HG03108 (cell line): ENCODE measurements at regions not wholly inside any gene's neighbourhood (a gene's known extent, or its start where the extent isn't known, plus 50 kb on each side); places are given as distances from the start of the nearest gene placed in this dataset.
"Not testable (repeated sequence)": the region's sequence is repeated elsewhere in the genome, so short reads cannot be mapped to it uniquely, and the experiment has no call there.

Experiments
- ATAC-seq: cut with Tn5 transposase; IDR thresholded peaks from one replicate; pipeline ENCODE4 v1.9.1; 2021; ENCODE audit warnings: moderate library complexity; ENCODE audit not compliant: unreplicated experiment

- ATAC-seq, result no peak
These were observed 286.5 kb upstream of the ADGRL3 start for GRCh38 chr4:60913671-60914070.

- ATAC-seq, result not testable (repeated sequence)
These were observed 278.4 kb upstream of the ADGRL3 start for GRCh38 chr4:60921735-60922134.

GRCh38 chr4:60923075-60923474 is 277.1 kb upstream of the ADGRL3 start:
- no peak for ATAC-seq

DNA sequence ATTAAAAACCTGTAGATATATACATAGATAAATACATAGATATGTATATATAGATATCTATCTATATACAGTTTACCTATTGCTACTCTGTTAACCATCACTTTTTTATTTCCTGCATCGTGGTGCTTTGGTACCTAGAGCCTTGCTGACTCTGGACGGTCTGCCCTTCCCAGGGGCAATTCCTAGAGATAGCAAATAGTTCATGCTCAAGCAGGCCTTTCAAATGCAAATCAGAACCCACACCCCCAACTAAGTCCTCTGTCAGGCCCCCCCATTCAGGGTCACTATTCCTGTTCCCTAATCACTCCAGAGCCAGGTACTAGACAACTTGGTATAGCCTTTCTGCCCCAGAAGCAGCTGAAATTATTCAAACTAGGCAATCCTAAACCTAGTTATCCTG is 273.5 kb upstream of the ADGRL3 start:
- no peak for ATAC-seq

DNA sequence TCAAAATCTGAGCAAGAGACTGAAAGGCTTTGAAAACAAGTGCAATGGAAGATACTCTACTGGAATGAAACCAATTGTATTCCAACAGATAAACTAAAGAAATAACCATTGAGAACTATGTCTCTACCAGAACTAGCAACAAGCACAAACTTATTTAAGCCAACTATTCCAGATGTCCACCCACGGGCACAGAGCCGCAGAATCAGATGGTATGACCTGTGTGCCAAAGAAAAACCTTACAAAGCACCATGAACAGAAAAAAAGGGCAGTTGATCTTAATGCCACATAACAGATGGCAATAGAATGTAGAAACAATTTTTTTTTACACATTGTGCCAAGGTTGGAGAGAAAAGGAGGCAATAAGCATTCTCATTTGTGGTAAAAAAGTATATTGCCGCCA is 269.3 kb upstream of the ADGRL3 start:
- no peak for ATAC-seq

- ATAC-seq, result no peak
These were observed 265.4 kb upstream of the ADGRL3 start for GRCh38 chr4:60934566-60935295.

GRCh38 chr4:60938181-60938580 is 261.9 kb upstream of the ADGRL3 start:
- ATAC-seq, result no peak

GRCh38 chr4:60938621-60939020 is 261.5 kb upstream of the ADGRL3 start:
- ATAC-seq, result no peak

GRCh38 chr4:60944060-60944459 is 256.1 kb upstream of the ADGRL3 start:
- no peak for ATAC-seq

DNA sequence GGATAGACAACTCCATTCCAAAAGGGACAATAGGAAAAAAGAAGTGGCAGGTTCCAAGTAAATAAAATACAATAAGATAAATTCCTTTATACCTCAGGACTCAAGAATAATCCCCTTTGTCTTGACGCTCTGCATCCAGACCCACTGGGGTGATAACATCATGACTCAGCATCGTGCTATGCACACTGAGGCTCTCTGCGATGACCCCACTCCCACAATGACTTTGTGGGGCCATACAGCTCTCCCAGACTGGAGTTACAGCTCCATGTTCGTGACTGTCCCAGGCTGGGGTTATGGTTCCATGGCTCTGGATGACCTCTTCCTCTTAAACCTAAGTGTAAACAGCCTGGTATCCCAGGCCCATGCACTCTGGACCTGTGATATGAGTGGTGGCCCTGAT is 254.5 kb upstream of the ADGRL3 start:
- ATAC-seq, result no peak

DNA sequence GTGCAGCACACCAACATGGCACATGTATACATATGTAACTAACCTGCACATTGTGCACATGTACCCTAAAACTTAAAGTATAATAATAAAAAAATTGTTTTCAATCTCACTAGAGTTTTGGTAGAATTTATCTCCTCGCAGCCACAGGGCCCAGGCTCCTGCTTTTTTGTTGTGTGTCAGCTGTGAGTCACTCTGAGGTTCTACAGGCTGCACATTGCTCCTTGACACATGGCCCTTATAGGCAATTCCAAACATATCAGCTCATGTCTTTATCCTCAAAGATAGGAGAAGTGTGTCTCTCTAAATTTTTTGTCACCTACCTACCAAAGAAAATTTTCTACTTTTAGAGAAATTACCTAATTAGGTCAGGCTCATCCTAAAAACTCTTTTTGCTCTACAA is 252.1 kb upstream of the ADGRL3 start:
- no peak for ATAC-seq

GRCh38 chr4:60952921-60953320 is 247.2 kb upstream of the ADGRL3 start:
- no peak for ATAC-seq

- ATAC-seq, result no peak
These were observed 246.3 kb upstream of the ADGRL3 start for GRCh38 chr4:60953826-60954225.

DNA sequence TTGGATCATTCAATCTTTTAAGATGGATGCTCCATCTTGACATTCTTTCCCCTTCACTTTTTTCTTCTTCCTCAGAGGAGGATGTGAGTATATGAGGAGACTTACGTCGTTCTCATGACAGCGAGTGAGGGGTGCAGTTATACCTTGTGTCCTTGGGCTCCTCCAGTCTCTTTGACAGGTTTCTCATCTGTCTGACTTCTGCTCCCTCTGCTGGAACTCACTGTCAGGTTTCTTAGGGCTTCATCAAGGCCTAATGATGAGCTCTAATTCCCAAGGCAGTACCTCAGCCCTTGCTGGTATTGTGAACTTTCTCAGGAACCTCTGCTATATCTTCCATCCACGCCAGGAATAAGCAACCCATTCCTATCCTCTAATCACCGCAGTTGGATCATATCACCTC is 237.8 kb upstream of the ADGRL3 start:
- ATAC-seq, result no peak

DNA sequence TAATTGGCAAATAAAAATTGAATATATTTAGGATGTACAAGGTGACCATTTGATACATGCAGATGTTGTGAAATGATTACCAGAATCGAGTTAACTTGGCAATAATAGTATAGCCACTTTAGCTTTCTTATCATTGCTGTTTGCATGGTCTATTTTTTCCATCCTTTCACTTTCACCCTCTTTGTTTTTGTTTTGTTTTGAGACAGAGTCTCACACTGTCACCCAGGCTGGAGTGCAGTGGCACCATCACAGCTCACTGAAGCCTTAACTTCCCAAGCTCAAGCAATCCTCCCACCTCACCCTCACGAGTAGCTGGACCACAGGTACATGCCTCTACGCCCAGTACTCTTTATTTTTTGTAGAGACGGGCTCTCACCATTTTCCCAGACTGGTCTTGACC is 218.6 kb upstream of the ADGRL3 start:
- ATAC-seq, result no peak

- ATAC-seq, result no peak
These were observed 211.0 kb upstream of the ADGRL3 start for GRCh38 chr4:60989141-60989540.

DNA sequence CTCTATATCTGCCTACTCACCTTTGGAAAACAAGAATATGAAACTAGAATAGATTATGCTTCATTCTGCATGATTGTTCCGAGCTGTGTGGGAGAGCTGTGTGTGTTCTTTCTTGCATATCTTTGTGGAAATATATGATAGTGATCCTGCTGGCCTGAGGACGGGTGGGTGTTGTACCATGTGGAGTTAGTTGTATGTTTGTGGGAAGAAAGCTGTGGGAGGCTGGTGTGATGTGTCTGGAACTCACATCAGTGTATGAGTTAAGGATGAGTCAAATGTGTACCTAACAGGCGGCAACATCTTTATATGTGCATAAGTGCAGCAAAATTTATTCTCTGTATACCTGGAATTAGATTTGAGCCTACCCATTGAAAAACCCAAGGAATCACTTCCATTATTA is 208.1 kb upstream of the ADGRL3 start:
- ATAC-seq, result no peak

DNA sequence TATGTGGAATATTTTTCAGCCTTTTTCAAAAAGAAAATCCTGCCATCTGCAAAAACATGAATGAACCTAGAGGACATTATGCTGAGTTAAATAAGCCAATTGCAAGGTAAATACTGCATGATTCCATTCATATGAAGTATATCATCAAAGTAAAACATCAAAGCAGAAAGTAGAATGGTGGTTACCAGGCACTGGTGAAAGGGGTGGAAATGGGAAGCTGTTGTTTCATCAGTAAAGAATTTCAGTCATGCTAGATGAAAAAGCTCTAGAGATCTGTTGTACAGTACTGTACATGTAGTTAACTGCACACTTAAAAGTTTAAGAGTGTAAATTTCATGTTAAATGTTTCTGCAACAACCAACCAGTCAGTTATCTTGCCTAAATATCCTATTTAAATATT is 196.8 kb upstream of the ADGRL3 start:
- ATAC-seq, result no peak

- ATAC-seq, result no peak
These were observed 195.4 kb upstream of the ADGRL3 start for GRCh38 chr4:61004651-61005170.

DNA sequence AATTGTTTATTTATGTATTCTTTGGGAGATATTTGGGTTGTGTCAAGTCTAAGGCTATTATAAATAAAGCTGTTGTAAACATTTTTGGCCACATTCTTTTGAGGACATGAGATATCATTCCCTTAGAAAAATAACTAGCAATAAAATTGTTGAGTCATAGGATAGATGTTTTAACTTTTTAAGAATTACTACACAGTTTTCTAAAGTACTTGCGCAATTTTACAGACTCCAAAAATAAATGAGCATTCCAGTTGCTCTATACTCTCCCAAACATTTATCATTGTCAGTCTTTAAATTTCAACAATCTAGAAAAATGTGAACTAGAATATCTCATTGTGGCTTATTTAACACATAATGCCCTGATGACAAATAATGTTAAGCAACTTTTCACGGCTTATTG is 189.1 kb upstream of the ADGRL3 start:
- ATAC-seq, result no peak

DNA sequence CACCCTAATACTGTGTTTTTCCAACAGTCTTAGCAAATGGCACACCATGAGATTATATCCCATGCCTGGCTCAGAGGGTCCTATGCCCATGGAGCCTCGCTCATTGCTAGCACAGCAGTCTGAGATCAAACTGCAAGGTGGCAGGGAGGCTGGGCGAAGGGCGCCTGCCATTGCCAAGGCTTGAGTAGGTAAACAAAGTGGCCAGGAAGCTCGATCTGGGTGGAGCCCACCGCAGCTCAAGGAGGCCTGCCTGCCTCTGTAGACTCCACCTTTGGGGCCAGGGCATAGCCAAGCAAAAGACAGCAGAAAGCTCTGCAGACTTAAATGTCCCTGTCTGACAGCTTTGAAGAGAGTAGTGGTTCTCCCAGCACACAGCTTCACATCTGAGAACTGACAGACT is 188.2 kb upstream of the ADGRL3 start:
- ATAC-seq, result not testable (repeated sequence)

DNA sequence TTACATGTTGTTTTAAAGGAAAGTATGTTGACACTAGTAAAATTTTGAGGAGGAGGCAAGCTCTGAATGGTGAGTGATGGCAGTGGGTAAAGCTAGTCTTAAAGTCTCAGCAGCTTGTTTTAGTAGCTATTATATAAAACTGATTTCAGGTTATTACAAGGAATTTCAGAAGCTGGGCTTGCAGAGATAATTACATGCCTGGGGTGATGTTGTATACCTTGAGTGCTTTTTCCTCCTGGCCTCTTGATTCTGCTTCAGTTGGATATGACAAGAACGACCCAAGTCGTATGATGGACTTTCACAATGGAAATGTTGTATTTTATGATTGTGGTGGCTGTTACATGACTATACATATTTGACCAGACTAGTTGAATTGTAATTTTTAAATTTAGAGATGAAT is 175.5 kb upstream of the ADGRL3 start:
- no peak for ATAC-seq

DNA sequence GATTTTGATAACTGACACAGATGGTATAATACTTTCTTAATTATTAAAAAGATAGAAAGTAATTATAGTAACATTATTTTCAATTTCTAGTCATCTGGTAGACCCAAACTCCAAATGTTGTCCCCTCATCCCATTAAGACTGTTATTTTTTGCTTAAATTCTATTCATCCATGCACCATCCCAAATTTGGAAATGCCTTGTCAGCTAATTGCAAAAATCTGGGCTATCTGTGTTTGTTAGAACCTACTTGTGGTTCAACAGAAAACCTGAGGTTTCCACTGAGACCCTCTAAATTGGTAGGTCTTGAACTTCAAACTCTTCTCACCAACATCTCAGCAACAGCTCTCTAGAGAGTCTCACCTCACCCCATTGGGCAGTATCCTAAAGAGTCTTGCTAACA is 172.2 kb upstream of the ADGRL3 start:
- no peak for ATAC-seq
